Renal pelvis (tissue), 1 donor: ENCODE measurements at regions not wholly inside any gene's neighbourhood (a gene's known extent, or its start where the extent isn't known, plus 50 kb on each side); places are given as distances from the start of the nearest gene placed in this dataset.

Experiments
- DNase-seq: peaks from one replicate; pipeline ENCODE4 v3.0.0-alpha.2; 2013

DNA sequence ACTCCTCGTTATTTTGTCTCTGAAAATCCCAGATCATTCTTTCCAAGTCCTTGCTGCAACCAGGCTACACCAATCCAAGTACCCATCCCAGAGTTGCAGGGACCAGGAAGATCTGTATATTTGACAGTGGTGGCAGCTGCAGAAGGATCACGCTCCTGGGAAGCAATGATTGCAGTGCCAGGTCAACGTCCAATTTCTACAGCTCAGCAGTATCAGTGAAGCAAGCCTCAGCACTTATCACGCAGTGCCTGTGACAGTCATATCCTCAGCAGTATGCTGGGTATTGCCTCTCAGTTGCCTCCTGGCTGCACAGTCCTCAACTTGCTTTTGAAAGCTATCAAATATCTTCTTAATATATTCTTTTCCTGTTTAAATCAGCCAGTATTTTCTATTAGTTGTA lies 66.7 kb downstream of the BARHL2 start:
- no peak for DNase-seq

GRCh38 chr1:90640325-90640724 lies 76.8 kb downstream of the BARHL2 start:
- DNase-seq, result no peak

DNA sequence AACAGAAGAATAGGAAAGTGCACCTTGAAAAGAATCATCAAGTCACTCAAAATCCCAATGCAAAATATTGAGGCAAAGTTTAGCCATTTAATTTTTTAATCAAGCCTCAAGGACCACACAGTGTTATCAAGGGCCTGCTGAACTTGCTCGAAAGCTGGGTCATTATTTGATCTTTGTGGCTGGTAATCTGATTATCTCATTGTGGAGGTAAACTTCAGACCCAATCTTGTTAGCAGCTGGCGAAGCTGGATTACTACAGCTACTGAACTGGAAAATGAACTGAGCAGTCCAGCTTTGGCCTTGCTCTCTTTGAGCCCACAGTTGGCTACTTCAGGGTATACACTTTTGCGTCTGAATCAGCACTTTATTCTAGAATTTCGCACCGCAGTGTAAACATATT lies 94.4 kb downstream of the BARHL2 start:
- DNase-seq, result no peak

GRCh38 chr1:90621986-90622385 lies 95.1 kb downstream of the BARHL2 start:
- DNase-seq, result no peak

DNA sequence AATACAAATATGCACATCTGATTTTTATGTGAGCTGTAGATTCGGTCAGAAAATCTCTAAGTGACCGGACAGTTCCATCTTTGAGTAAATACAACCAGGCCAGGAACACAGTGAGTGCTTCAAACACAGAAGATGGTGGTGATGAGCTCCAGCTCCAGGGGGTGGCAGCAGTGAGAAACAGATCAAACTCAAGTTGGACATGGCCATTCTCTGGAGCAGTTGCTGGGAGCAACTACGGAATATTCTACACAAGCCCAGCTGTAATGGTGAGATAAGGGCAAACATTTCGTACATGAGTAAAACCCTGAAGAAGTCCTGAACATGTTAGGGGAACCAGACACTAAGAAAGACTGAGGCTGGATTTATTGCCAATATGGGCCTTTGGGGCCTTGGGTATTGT lies 100.7 kb downstream of the BARHL2 start:
- no peak for DNase-seq

DNA sequence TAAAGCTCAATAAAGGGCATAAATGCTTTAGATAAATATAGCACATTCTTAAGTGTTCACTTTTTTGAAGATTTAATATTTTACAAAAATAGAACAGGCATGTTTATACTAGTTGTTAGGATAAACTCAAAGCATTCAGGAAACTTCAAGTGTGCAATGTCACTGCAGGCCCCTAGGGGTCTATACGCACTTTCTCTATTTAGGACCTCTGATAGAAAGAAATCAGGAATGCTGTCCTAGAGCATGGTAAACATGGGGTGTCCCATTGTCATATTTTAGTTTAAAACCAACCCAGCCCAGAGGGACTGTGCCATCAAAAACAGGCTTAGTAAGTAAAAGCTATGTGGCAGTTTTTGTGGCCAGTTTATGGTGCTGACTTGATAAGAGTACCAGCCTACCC lies 102.2 kb downstream of the BARHL2 start:
- DNase-seq, result no peak

DNA sequence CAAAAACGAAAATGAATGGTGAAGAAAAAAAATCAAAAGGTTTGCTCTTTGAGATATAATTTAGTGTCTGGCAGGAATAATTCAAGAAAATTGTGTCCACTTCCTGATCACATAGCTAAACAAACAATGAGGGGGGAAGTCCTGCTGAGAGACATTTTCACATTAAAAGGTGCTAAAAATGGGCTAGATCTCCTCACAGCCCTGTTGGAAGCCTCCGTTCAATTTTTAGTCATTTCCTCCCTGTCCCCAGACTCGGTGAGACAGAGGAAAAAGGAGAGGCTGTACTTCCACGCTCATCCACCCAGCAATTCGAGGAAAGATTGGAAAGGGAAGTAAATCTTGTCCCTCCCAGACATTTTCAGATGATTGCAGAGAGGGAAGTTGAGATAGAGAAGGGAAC lies 103.7 kb downstream of the BARHL2 start:
- no peak for DNase-seq

GRCh38 chr1:90612033-90612432 lies 105.1 kb downstream of the BARHL2 start:
- DNase-seq, result no peak

DNA sequence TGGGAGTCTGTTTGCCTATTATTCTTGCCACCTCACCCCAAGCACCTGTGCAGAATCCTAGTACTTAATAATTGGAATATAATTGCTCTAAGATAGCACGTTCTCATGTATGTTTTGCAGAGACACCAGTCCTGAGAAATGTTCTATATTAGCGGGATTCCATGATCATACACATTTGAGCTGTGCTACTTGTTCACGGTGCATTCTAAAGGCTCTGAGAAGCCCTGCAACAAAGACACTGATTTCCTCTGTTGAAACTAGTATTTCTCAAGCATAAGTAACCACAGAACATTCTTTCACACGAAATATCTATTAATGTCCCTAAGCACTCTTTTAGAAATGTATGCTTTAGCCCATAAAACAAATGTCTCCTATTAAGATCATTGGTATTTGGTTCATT lies 109.4 kb downstream of the BARHL2 start:
- DNase-seq, result no peak

GRCh38 chr1:90605070-90605469 lies 112.0 kb downstream of the BARHL2 start:
- DNase-seq, result no peak

- DNase-seq, result no peak
These were observed 123.8 kb downstream of the BARHL2 start for GRCh38 chr1:90593312-90593711.

DNA sequence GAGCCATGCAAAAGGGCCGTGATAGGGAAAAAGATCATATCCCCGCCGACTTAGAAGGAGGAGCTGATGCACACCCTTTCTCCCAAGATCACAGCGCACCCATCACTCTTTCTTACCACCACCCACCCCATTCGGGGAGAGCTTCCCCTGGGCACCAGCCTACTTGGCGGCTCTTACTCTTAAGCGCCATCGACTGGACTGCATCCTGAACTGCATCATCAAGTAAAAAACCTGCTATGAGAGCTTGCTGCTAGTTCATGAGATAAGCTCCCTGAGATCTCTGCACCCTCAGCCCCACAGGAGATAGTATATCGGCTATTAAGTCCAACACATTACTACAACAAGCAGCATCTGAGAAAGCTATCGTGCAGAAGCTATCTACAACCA lies 125.1 kb downstream of the BARHL2 start:
- DNase-seq, result no peak

- no peak for DNase-seq
These were observed 125.6 kb downstream of the BARHL2 start for GRCh38 chr1:90591355-90591969.

- no peak for DNase-seq
These were observed 136.9 kb downstream of the BARHL2 start for GRCh38 chr1:90580176-90580575.

DNA sequence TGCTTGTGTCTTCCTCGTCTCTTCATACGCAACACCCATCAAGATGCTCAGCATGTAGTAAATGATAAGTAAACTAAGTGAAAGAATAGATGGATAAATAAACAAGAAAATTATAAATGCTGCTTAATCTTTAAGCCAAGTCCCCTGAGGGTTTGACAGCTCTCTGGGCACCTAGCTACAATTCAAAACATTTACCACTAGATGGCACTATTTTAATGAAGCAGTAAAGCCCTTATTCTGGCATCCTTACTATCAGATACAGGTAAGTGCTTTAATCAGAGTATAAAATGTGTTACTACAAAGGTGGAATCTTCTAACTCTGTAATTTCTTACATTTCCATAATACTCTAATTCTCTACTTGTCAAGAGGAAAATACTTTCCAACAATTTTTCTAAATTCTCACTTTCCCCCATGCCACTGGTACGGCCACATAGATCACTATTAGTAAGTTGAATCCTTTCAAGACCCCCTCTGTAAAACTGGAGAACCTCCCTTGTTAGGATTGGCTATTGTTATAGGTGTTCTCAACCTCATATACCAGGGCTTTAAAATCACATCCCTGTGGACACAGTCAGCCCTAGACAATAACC lies 137.8 kb downstream of the BARHL2 start:
- DNase-seq, result no peak

DNA sequence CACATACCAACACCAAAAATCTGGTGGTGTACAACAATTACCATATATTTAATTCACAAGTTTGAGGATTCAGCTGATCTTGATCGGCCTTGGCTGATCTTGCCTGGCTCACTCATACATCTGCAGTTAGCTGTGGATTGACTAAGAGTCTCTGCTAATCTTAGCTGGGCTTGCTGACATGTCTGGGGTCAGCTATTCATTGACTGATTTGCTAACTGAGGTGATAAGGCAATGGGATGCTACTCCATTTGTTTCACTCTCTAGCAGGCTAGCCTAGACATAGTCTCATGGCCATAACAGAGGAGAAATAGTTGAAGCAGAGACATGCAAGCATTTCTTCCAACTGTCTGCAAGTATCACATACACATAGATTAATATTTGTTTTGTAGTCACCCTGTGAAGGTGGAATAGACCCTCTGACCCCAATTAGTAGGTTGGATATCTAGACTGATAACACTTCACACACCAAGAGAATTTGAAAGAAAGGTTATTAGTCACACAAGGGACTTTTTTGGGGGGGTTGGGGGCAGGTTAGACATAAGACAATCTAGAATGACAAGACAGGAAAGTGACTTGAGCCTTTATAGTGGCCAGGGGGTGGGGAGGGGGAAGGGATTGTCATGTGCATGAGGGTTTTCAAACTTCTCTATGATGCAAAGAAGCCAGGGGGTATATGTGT lies 142.3 kb downstream of the BARHL2 start:
- no peak for DNase-seq

DNA sequence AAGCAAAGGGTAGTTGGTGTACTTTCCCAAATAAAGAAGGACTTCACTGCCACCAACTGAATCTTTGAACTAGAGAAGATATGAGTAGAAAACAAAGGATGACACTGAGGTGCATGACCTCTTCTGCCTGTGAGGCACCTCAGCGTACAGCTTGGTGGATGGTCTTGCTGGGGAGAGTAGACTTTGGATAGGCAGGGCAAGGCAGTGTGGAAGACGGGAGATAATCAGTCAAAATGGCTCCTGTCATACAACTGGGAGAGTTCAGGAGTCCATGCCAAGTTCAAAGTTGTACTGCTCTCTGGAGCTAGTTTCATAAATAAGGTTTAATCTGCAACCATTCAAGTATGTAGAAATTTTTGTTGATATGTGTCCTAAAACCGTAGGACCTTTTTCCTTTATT lies 143.4 kb downstream of the BARHL2 start:
- DNase-seq, result no peak

DNA sequence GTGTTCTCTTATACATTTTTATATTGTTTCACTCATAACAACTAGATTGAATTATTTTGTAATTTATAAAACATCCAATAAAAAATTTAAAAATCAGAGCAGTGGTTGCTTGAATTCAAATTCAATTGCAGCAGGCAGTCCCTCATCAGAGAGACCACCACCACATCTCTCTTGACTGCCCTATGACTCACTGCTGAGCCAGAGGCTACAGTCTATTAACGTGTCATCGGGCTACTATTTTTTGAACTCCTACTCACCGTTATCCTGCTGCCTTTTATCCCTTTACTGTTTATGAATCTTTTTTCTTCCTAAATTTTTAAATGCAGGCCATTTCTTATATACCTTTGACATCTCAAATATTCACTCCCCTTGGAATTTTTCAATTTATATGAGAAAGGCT lies 144.7 kb downstream of the BARHL2 start:
- no peak for DNase-seq

DNA sequence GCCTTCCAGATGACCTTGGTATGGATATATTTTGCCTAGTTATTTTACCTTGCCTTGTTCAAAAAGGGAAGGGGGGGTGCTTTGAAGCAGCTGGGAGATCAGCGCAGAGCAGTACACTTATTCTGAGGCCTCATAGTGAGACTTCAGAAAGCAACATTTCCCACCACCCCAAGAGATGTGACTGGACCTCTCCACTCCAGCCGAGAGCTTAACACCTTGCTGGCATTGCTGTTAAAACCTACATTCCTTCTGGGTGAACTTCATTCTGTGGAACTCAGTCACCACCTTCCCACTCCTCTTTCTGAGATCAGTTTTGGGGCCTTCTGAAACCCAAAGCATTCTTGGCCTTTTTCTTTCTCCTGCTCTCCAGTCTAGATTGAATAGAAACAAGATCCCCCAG lies 148.7 kb downstream of the BARHL2 start:
- no peak for DNase-seq

GRCh38 chr1:90564164-90564563 lies 152.9 kb downstream of the BARHL2 start:
- no peak for DNase-seq

DNA sequence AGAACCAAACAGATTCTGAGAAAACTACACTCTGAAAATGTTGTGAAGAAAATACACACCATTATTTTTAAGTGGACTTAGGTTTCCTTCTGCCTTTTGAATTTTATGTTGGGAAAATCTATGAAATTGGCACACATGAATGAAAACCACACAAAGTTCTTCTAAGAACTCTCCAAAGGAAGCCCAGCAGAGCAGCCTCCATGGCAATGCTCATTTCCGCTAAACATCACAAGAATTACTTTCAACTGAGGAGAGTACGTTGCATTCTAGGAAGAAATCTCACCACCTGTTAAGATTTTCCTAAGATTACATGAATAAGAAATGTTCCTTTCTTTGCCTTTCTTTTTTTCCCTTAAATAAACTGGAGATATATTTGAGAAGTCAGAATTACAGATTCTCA lies 154.2 kb downstream of the BARHL2 start:
- DNase-seq, result no peak

DNA sequence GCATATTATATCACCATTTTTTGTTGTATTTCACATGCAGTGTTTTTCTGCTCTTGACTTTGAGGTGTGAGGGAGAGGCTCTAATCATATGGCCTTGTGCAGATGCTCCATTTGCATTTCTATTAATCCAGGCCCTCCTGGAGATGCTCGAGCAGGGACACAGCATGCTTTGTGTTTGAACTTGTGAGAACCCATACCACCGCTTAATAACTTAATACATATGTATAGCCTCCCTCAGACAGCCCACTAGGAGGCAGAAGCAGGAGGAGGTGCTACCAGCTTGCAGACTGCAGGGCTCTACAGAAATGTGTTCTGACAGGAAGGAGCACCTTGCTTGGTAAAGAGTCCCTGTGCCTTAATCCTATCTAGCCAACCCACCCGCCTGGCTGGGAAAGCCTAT lies 155.2 kb downstream of the BARHL2 start:
- DNase-seq, result no peak

DNA sequence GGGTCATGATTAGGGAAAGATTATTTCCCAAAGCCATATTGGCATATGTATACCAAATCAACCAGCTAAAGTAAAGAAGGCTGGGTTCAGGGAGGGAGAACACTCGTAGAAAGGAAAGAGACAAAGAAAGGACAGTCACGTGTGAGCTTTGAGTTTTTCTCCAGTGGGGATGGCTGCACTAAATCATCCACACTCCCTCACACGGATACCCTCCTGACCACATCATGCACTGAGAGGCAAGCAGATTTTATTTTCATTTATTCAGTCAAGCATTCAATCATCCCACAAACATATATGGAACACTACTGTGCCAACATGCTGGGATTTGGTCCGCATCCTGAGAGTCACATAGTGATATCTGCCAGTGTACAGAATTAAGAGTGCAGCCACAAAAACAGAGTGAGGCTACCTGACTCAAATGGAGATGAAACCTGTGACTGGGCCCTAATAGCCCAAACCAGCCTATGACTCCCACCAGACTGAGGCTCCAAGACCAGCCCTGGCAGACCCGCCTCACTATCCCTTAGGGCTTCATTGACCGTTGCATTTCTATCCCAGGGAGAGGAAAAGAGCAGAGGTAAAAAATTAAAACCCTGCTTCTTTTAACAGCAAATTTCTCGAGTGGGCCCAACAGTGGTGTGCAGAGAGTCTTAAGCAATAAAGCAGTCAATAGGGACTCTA lies 155.9 kb downstream of the BARHL2 start:
- DNase-seq, result no peak
